Kidney epithelial cell (primary cell): ENCODE measurements at regions not wholly inside any gene's neighbourhood (a gene's known extent, or its start where the extent isn't known, plus 50 kb on each side); places are given as distances from the start of the nearest gene placed in this dataset.
A peak's percentile ranks its signal among the peaks of the same experiment; 100 is the strongest.

Experiments used
- DNase-seq: peaks from one replicate; pipeline ENCODE4 v3.0.0-alpha.2; 2010; ENCODE audit warnings: low read depth
- H3K27me3 ChIP-seq: 2 replicates; pipeline ENCODE4 v1.6.0; 2011; ENCODE audit warnings: low read length; ENCODE audit not compliant: control insufficient read depth, insufficient read depth
- H3K36me3 ChIP-seq: 2 replicates; pipeline ENCODE4 v1.5.1; 2011; ENCODE audit warnings: low read length; ENCODE audit not compliant: control insufficient read depth, insufficient read depth
- H3K4me3 ChIP-seq: 2 replicates; pipeline ENCODE4 v1.5.1; 2011; ENCODE audit warnings: low read depth, mild to moderate bottlenecking, control low read depth, low read length
- CTCF ChIP-seq: IDR thresholded peaks from 2 replicates; pipeline ENCODE4 v1.5.1; 2011; ENCODE audit warnings: mild to moderate bottlenecking, moderate library complexity, low read length, control low read depth, inconsistent platforms; ENCODE audit not compliant: insufficient read depth, poor library complexity, severe bottlenecking

- no peak for TF ChIP-seq CTCF
- H3K27me3 ChIP-seq: no peaks in the 10 kb centered on the region
- no peaks in the 10 kb centered on the region for H3K36me3 ChIP-seq
These were observed 93.2 kb downstream of the MSX2 start for GRCh38 chr5:174817610-174818009.

GRCh38 chr5:174816858-174817257 is 92.5 kb downstream of the MSX2 start:
- no peak for DNase-seq
- H3K4me3 ChIP-seq: no peak overlapping the region
- TF ChIP-seq CTCF: peak; percentile 9
- no peaks in the 10 kb centered on the region for H3K36me3 ChIP-seq
- no peaks in the 10 kb centered on the region for H3K27me3 ChIP-seq

More at GRCh38 chr5:174817610-174818009, 93.2 kb downstream of the MSX2 start:
- no peak for DNase-seq
- no peak overlapping the region for H3K4me3 ChIP-seq

DNA sequence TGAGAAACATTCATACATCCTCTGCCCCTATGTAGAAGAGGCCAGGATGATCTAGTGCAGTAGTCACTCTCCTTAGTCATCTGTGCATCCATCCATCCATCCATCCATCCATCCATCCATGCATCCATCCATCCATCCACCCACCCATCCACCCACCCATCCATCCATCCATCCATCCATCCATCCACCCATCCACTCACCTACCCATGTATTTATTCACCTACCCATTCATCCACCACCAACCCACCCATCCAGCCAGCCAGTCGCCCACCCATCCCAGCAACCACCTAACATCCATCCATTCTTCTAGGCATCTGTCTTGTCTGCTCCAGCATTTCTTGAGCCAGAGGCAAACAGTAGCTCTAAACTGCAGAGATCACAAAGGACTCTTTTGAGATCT is 87.1 kb downstream of the MSX2 start:
- H3K36me3 ChIP-seq: no peaks in the 10 kb centered on the region
- no peak for TF ChIP-seq CTCF
- no peak overlapping the region for H3K4me3 ChIP-seq
- no peak for DNase-seq
- no peaks in the 10 kb centered on the region for H3K27me3 ChIP-seq

GRCh38 chr5:174810796-174811195 is 86.4 kb downstream of the MSX2 start:
- no peak for TF ChIP-seq CTCF
- no peaks in the 10 kb centered on the region for H3K36me3 ChIP-seq
- DNase-seq: no peak
- no peak overlapping the region for H3K4me3 ChIP-seq
- H3K27me3 ChIP-seq: no peaks in the 10 kb centered on the region

- Histone ChIP-seq H3K27me3 (no peaks in the 10 kb centered on the region), H3K4me3 (no peak overlapping the region)
- no peak for TF ChIP-seq CTCF
These were observed 83.1 kb downstream of the MSX2 start for GRCh38 chr5:174807471-174807870.

GRCh38 chr5:174806729-174807128 is 82.3 kb downstream of the MSX2 start:
- Histone ChIP-seq H3K36me3 (no peaks in the 10 kb centered on the region), H3K27me3 (no peaks in the 10 kb centered on the region), H3K4me3 (no peak overlapping the region)
- no peak for TF ChIP-seq CTCF
- no peak for DNase-seq

More at GRCh38 chr5:174807471-174807870, 83.1 kb downstream of the MSX2 start:
- H3K36me3 ChIP-seq: no peaks in the 10 kb centered on the region
- DNase-seq: no peak
